ENCODE measurements at regions not wholly inside any gene's neighbourhood (a gene's known extent, or its start where the extent isn't known, plus 50 kb on each side); places are given as distances from the start of the nearest gene placed in this dataset.

DNA sequence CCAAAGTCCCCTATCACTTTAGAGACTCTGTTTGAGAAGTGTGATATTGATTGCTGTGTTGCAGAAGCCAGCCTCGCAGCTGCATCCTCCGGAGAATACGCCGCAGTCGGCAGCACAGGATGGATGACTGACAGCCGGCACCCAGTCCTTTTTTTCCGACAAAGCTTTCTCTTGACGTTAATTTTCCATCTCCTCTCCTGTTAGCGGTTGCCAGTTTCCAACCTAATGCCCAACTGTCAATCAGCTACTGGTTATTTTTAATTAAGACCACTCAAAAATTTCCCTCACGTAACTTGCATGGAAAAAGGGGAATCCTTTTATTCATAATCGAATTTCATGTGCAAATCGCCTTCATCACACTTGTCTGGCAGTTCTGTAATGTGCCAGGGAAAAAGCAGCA is 953.9 kb downstream of the CDH11 start:
- TF ChIP-seq, protein P1, sequence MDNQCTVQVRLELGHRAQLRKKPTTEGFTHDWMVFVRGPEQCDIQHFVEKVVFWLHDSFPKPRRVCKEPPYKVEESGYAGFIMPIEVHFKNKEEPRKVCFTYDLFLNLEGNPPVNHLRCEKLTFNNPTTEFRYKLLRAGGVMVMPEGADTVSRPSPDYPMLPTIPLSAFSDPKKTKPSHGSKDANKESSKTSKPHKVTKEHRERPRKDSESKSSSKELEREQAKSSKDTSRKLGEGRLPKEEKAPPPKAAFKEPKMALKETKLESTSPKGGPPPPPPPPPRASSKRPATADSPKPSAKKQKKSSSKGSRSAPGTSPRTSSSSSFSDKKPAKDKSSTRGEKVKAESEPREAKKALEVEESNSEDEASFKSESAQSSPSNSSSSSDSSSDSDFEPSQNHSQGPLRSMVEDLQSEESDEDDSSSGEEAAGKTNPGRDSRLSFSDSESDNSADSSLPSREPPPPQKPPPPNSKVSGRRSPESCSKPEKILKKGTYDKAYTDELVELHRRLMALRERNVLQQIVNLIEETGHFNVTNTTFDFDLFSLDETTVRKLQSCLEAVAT (IDR thresholded peaks at IDR 0.05): no peak
- TF ChIP-seq ZBED1 (IDR thresholded peaks at IDR 0.05; ENCODE audit: borderline replicate concordance) (no peak), TAF1 (IDR thresholded peaks at IDR 0.05; ENCODE audit: borderline replicate concordance, low read depth, low read length) (no peak)
